WI38 (cell line): ENCODE measurements at regions not wholly inside any gene's neighbourhood (a gene's known extent, or its start where the extent isn't known, plus 50 kb on each side); places are given as distances from the start of the nearest gene placed in this dataset.

Source experiments
- H3K4me3 ChIP-seq: 2 replicates; pipeline ENCODE4 v1.5.1; 2011; ENCODE audit warnings: low read depth, mild to moderate bottlenecking, control low read depth, low read length
- TF ChIP-seq, protein P1 (sequence below): IDR thresholded peaks from 2 replicates; pipeline ENCODE4 v1.5.1; 2012; ENCODE audit warnings: low read depth, mild to moderate bottlenecking, control low read depth, low read length

GRCh38 chr13:72113076-72113475 lies 246.1 kb upstream of the DACH1 start:
- TF ChIP-seq, protein P1, sequence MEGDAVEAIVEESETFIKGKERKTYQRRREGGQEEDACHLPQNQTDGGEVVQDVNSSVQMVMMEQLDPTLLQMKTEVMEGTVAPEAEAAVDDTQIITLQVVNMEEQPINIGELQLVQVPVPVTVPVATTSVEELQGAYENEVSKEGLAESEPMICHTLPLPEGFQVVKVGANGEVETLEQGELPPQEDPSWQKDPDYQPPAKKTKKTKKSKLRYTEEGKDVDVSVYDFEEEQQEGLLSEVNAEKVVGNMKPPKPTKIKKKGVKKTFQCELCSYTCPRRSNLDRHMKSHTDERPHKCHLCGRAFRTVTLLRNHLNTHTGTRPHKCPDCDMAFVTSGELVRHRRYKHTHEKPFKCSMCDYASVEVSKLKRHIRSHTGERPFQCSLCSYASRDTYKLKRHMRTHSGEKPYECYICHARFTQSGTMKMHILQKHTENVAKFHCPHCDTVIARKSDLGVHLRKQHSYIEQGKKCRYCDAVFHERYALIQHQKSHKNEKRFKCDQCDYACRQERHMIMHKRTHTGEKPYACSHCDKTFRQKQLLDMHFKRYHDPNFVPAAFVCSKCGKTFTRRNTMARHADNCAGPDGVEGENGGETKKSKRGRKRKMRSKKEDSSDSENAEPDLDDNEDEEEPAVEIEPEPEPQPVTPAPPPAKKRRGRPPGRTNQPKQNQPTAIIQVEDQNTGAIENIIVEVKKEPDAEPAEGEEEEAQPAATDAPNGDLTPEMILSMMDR: no peak
- no peak overlapping the region for H3K4me3 ChIP-seq

GRCh38 chr13:72112216-72112615 lies 245.2 kb upstream of the DACH1 start:
- TF ChIP-seq, protein P1: no peak

DNA sequence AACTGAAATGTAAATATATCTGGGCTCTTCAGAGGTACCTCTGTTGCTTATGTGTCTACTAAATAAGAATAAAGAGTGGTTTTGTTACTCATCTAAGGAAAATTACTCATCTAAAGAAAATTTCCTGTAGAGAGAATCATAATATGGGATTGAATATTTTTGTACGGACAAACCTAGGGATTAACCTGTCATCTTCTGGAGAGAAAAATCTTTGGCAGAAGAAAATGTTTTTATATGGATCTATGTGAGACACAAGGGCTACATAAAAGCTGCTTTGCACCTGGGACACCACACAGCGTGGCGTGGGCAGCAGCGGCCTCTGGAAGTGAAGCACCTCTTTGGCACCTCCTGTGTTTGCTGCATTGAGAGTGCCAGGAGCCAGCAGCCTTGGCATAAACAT lies 242.9 kb upstream of the DACH1 start:
- TF ChIP-seq, protein P1: no peak
- H3K4me3 ChIP-seq: no peak overlapping the region

More at GRCh38 chr13:72112216-72112615, 245.2 kb upstream of the DACH1 start:
- H3K4me3 ChIP-seq: no peak overlapping the region

GRCh38 chr13:72104656-72105180 lies 237.7 kb upstream of the DACH1 start:
- TF ChIP-seq, protein P1: no peak

DNA sequence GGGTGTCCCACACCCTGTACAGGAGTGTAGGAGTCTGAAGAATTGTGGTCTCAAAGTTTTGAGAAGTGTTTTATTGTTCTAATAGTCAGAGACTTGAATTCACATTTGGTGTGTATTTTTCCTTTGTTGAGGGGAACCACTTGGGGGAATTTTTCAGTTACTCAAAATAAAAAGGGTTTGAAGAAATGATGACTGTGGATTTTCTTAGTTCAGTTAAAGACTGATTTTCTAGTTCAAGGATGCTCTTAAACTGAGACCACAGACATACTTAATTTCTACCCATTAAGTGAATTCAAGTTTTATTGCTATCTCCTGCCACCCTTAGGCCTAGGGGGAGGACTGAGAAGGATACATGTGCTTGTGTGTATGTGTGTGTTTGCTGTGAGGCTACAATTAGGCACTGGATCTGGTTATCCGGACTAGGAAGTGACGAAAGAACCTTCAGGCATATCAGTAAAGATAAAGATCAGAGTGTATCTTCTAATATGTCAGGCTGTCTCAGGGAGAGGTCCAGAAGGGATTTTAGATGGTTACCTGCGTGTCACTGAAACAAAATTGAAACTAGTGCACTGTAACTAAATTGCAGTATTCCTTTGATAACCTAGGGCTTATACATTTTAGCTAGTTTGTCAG lies 234.9 kb upstream of the DACH1 start:
- TF ChIP-seq, protein P1: no peak
- H3K4me3 ChIP-seq: no peak overlapping the region

More at GRCh38 chr13:72104656-72105180, 237.7 kb upstream of the DACH1 start:
- H3K4me3 ChIP-seq: no peak overlapping the region

DNA sequence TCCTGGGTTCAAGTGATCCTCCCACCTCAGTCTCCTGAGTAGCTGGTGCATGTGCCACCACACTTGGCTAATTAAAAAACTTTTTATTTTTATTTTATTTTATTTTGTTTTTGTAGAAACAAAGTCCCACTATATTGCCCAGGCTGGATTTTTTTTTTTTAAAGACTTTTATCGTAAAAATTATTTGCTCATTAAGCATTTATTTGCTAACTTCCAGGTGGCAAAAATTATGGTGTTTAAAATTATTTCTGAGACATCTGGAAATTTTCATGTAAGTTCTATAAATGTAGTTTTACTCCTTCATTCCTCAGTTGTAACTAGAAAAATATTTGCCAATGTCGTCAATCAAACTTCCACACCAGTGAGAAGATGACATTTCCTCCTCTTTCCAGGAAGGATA lies 233.3 kb upstream of the DACH1 start:
- no peak overlapping the region for H3K4me3 ChIP-seq
- TF ChIP-seq, protein P1: no peak

DNA sequence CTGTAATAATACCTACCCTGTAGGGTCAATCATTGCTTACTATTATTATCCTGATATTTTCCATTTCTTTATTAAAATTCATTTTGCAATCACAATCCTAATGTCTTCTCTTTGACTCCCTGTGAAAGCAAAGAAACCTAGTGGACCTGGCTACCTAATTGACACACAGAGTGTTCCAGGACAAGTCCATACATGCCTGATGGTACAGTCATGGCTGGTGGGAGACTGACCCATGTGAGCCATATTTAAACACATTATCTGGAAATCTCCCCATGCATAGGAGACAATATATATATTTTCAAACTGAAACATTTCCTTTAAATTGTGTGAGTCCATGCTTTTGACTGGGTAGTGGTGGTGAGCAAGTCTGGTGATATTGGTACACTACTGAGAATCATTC lies 230.6 kb upstream of the DACH1 start:
- no peak overlapping the region for H3K4me3 ChIP-seq
- TF ChIP-seq, protein P1: no peak
